Keratinocyte (primary cell): ENCODE measurements at regions not wholly inside any gene's neighbourhood (a gene's known extent, or its start where the extent isn't known, plus 50 kb on each side); places are given as distances from the start of the nearest gene placed in this dataset.

Source experiments
- DNase-seq: peaks from one replicate; pipeline ENCODE4 v3.0.0-alpha.2; 2011; ENCODE audit warnings: low read depth, missing footprints, low spot score
- FAIRE-seq: peaks from 2 replicates; lab custom pipeline; 2011; peaks lifted over from hg19 to GRCh38; lab: Jason Lieb, UNC
- H2AFZ ChIP-seq: 2 replicates; pipeline ENCODE4 v1.6.0; 2012; ENCODE audit warnings: low read length, control low read depth, inconsistent platforms; ENCODE audit not compliant: control insufficient read depth
- H3K27ac ChIP-seq: 2 replicates; pipeline ENCODE4 v1.5.1; 2011; ENCODE audit warnings: low read length; ENCODE audit not compliant: control insufficient read depth, insufficient read depth
- H3K27me3 ChIP-seq: 3 replicates; pipeline ENCODE4 v1.6.0; 2011; ENCODE audit warnings: low read length; ENCODE audit not compliant: control insufficient read depth, insufficient read depth; ENCODE audit errors: extremely low read depth
- H3K36me3 ChIP-seq, 2 experiments: 2 replicates in 1 of 2; 3 replicates in 1 of 2; pipeline ENCODE4 v1.5.1; 2011; ENCODE audit warnings: low read length in 2 of 2, mild to moderate bottlenecking in 1 of 2; ENCODE audit not compliant: control insufficient read depth in 2 of 2, insufficient read depth in 2 of 2; ENCODE audit errors: extremely low read depth in 1 of 2
- H3K4me1 ChIP-seq: 3 replicates; pipeline ENCODE4 v1.5.1; 2011; ENCODE audit warnings: low read length; ENCODE audit not compliant: control insufficient read depth, insufficient read depth; ENCODE audit errors: extremely low read depth
- H3K4me2 ChIP-seq: 3 replicates; pipeline ENCODE4 v1.6.0; 2011; ENCODE audit warnings: low read depth, low read length; ENCODE audit not compliant: control insufficient read depth, insufficient read depth; ENCODE audit errors: extremely low read depth
- H3K4me3 ChIP-seq, 3 experiments: fragments of 200-600 bp in 1 of 3; sonication (generic) in 1 of 3; 2 replicates in 2 of 3; 3 replicates in 1 of 3; pipeline ENCODE4 v1.5.1; 2011 to 2016; ENCODE audit warnings: low read length in 3 of 3, mild to moderate bottlenecking in 3 of 3, control low read depth in 2 of 3, inconsistent platforms in 1 of 3, low read depth in 1 of 3, mixed read lengths in 1 of 3, mixed run types in 1 of 3, moderate library complexity in 1 of 3; ENCODE audit not compliant: control insufficient read depth in 2 of 3, insufficient read depth in 2 of 3; ENCODE audit errors: extremely low read depth in 1 of 3
- H3K79me2 ChIP-seq: 2 replicates; pipeline ENCODE4 v1.6.0; 2012; ENCODE audit warnings: low read length; ENCODE audit not compliant: control insufficient read depth, insufficient read depth
- H3K9ac ChIP-seq: 3 replicates; pipeline ENCODE4 v1.6.0; 2011; ENCODE audit warnings: low read length; ENCODE audit not compliant: control insufficient read depth, insufficient read depth; ENCODE audit errors: extremely low read depth
- H3K9me1 ChIP-seq: 3 replicates; pipeline ENCODE4 v1.6.0; 2011; ENCODE audit warnings: low read length; ENCODE audit not compliant: control insufficient read depth, insufficient read depth; ENCODE audit errors: extremely low read depth
- H3K9me3 ChIP-seq: 2 replicates; pipeline ENCODE4 v1.5.1; 2012; ENCODE audit warnings: low read depth, low read length; ENCODE audit not compliant: control insufficient read depth
- H4K20me1 ChIP-seq: 3 replicates; pipeline ENCODE4 v1.6.0; 2011; ENCODE audit warnings: low read length; ENCODE audit not compliant: control insufficient read depth, insufficient read depth; ENCODE audit errors: extremely low read depth
- EZH2 ChIP-seq: IDR thresholded peaks from one replicate; pipeline ENCODE4 v1.6.1; 2012; ENCODE audit warnings: inconsistent platforms, mild to moderate bottlenecking, low read length, moderate library complexity
- dilution Hi-C: fragments of 300-500 bp; cut with MboI; formaldehyde crosslinking; loops from one replicate; pipeline ENCODE4 v1.7.0; 2020; ENCODE audit warnings: low sequenced_read_pairs; ENCODE audit not compliant: extremely low pct_ligation_motif_present
- TF ChIP-seq, protein P1 (sequence below), 3 experiments: IDR thresholded peaks in 1 of 3; conservative IDR thresholded peaks in 1 of 3; optimal IDR thresholded peaks in 1 of 3; 2 replicates in 2 of 3; 3 replicates in 1 of 3; pipeline versions ENCODE3 to v1.5.1; 2011; ENCODE audit warnings: low read length in 3 of 3, mild to moderate bottlenecking in 3 of 3, moderate library complexity in 2 of 3, control low read depth in 1 of 3, inconsistent platforms in 1 of 3; ENCODE audit not compliant: insufficient read depth in 2 of 3; ENCODE audit errors: extremely low read depth in 1 of 3

GRCh38 chr12:125804660-125805059 lies 739.4 kb downstream of the AACS start:
- Histone ChIP-seq H3K4me2 (no peak overlapping the region), H3K9ac (no peak overlapping the region), H3K4me3 (no peak overlapping the region), H3K9me1 (no peaks in the 10 kb centered on the region), H3K79me2 (no peaks in the 10 kb centered on the region), H3K27ac (no peak overlapping the region), H3K4me1 (no peaks in the 10 kb centered on the region), H3K9me3 (peaks cover 4% of the 10 kb centered on the region), H4K20me1 (no peaks in the 10 kb centered on the region), H2AFZ (no peak overlapping the region), H3K36me3 (no peaks in the 10 kb centered on the region), H3K27me3 (no peaks in the 10 kb centered on the region)
- dilution Hi-C loops: no loop called here
- DNase-seq: no peak
- no peak for FAIRE-seq
- TF ChIP-seq, protein P1, sequence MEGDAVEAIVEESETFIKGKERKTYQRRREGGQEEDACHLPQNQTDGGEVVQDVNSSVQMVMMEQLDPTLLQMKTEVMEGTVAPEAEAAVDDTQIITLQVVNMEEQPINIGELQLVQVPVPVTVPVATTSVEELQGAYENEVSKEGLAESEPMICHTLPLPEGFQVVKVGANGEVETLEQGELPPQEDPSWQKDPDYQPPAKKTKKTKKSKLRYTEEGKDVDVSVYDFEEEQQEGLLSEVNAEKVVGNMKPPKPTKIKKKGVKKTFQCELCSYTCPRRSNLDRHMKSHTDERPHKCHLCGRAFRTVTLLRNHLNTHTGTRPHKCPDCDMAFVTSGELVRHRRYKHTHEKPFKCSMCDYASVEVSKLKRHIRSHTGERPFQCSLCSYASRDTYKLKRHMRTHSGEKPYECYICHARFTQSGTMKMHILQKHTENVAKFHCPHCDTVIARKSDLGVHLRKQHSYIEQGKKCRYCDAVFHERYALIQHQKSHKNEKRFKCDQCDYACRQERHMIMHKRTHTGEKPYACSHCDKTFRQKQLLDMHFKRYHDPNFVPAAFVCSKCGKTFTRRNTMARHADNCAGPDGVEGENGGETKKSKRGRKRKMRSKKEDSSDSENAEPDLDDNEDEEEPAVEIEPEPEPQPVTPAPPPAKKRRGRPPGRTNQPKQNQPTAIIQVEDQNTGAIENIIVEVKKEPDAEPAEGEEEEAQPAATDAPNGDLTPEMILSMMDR (optimal IDR thresholded peaks at IDR 0.05 in 1 of 3, IDR thresholded peaks at IDR 0.05 in 1 of 3, conservative IDR thresholded peaks at IDR 0.05 in 1 of 3; ENCODE audit: extremely low read depth in 1 of 3, insufficient read depth in 2 of 3, low read length in 3 of 3): no peak
- no peak for TF ChIP-seq EZH2

- FAIRE-seq (no peak), DNase-seq (no peak)
- Histone ChIP-seq H2AFZ (no peak overlapping the region), H3K9ac (no peak overlapping the region), H3K4me2 (no peak overlapping the region), H3K79me2 (no peaks in the 10 kb centered on the region), H3K27me3 (no peaks in the 10 kb centered on the region), H3K4me1 (no peaks in the 10 kb centered on the region), H3K9me1 (no peaks in the 10 kb centered on the region), H3K9me3 (peaks cover 4% of the 10 kb centered on the region), H3K36me3 (no peaks in the 10 kb centered on the region), H4K20me1 (no peaks in the 10 kb centered on the region), H3K27ac (no peak overlapping the region), H3K4me3 (no peak overlapping the region)
- dilution Hi-C loops: no loop called here
- TF ChIP-seq, protein P1 (optimal IDR thresholded peaks at IDR 0.05 in 1 of 3, IDR thresholded peaks at IDR 0.05 in 1 of 3, conservative IDR thresholded peaks at IDR 0.05 in 1 of 3; ENCODE audit: extremely low read depth in 1 of 3, insufficient read depth in 2 of 3, low read length in 3 of 3): no peak
- no peak for TF ChIP-seq EZH2
These were observed 759.0 kb downstream of the AACS start for GRCh38 chr12:125824276-125824675.
